Mesodermal cell (in vitro differentiated cells): ENCODE measurements at regions not wholly inside any gene's neighbourhood (a gene's known extent, or its start where the extent isn't known, plus 50 kb on each side); places are given as distances from the start of the nearest gene placed in this dataset.

Experiments used
- H3K27ac ChIP-seq: 2 replicates; pipeline ENCODE4 v1.7.0; 2013; ENCODE audit warnings: mild to moderate bottlenecking, low read depth, low read length, moderate library complexity; ENCODE audit not compliant: severe bottlenecking
- H3K36me3 ChIP-seq: 2 replicates; pipeline ENCODE4 v1.7.1; 2013; ENCODE audit warnings: mild to moderate bottlenecking, low read length, moderate library complexity; ENCODE audit not compliant: control insufficient read depth, insufficient read depth
- H3K4me1 ChIP-seq: one replicate; pipeline ENCODE4 v1.7.1; 2013; ENCODE audit warnings: mild to moderate bottlenecking, low read length; ENCODE audit not compliant: insufficient read depth, control insufficient read depth, poor library complexity, severe bottlenecking
- H3K4me3 ChIP-seq: 2 replicates; pipeline ENCODE4 v1.7.0; 2013; ENCODE audit warnings: low read length, control low read depth, mild to moderate bottlenecking; ENCODE audit not compliant: insufficient read depth, poor library complexity, severe bottlenecking; ENCODE audit errors: extremely low read depth
- H3K9me3 ChIP-seq: 2 replicates; pipeline ENCODE4 v1.7.1; 2013; ENCODE audit warnings: mild to moderate bottlenecking, low read length, moderate library complexity; ENCODE audit not compliant: control insufficient read depth
- WGBS, 2 experiments: methylation state at CpG; one replicate each; pipeline ENCODE4 v1.1.5; 2013; ENCODE audit warnings: missing lambda C conversion rate in 2 of 2; ENCODE audit not compliant: insufficient coverage in 2 of 2; 5-methylcytosine and 5-hydroxymethylcytosine counted together

GRCh38 chr5:106923409-106923808 lies 747.3 kb downstream of the EFNA5 start:
- no peaks in the 10 kb centered on the region for H3K4me1 ChIP-seq
- H3K36me3 ChIP-seq, result no peaks in the 10 kb centered on the region
- no CpG with 5 or more reads among the region's 1 CpG for WGBS, 2 experiments
- H3K27ac ChIP-seq, result no peak overlapping the region
- H3K9me3 ChIP-seq, result no peaks in the 10 kb centered on the region
- H3K4me3 ChIP-seq, result no peak overlapping the region

- no peaks in the 10 kb centered on the region for H3K9me3 ChIP-seq
- WGBS, 2 experiments, result 89 to 91% methylated on average over 4 to 5 of the region's 5 CpGs
Measured at GRCh38 chr5:106921567-106921966, 749.2 kb downstream of the EFNA5 start.

GRCh38 chr5:106910486-106910885 lies 760.3 kb downstream of the EFNA5 start:
- H3K4me1 ChIP-seq, result no peaks in the 10 kb centered on the region
- H3K27ac ChIP-seq, result no peak overlapping the region
- H3K4me3 ChIP-seq, result no peak overlapping the region
- H3K36me3 ChIP-seq, result no peaks in the 10 kb centered on the region
- no peaks in the 10 kb centered on the region for H3K9me3 ChIP-seq
- WGBS, 2 experiments, result 100% methylated on average over 2 of the region's 3 CpGs; no CpG with 5 or more reads in 1 of the 2 experiments

More at GRCh38 chr5:106921567-106921966, 749.2 kb downstream of the EFNA5 start:
- Histone ChIP-seq H3K27ac (no peak overlapping the region), H3K4me3 (no peak overlapping the region), H3K36me3 (no peaks in the 10 kb centered on the region), H3K4me1 (no peaks in the 10 kb centered on the region)

- H3K27ac ChIP-seq, result no peak overlapping the region
- H3K4me1 ChIP-seq, result no peaks in the 10 kb centered on the region
- H3K4me3 ChIP-seq, result no peak overlapping the region
- no peaks in the 10 kb centered on the region for H3K36me3 ChIP-seq
- H3K9me3 ChIP-seq, result no peaks in the 10 kb centered on the region
- WGBS, 2 experiments, result no CpG with 5 or more reads among the region's 1 CpG
Measured at GRCh38 chr5:106909716-106910115, 761.0 kb downstream of the EFNA5 start.

GRCh38 chr5:106907979-106908378 lies 762.8 kb downstream of the EFNA5 start:
- Histone ChIP-seq H3K36me3 (no peaks in the 10 kb centered on the region), H3K9me3 (no peaks in the 10 kb centered on the region), H3K27ac (no peak overlapping the region), H3K4me1 (no peaks in the 10 kb centered on the region), H3K4me3 (no peak overlapping the region)

GRCh38 chr5:106906199-106906598 lies 764.5 kb downstream of the EFNA5 start:
- no peak overlapping the region for H3K27ac ChIP-seq
- H3K4me3 ChIP-seq, result no peak overlapping the region
- 80 to 83% methylated on average over 1 of the region's 2 CpGs for WGBS, 2 experiments
- H3K4me1 ChIP-seq, result no peaks in the 10 kb centered on the region
- H3K9me3 ChIP-seq, result no peaks in the 10 kb centered on the region
- H3K36me3 ChIP-seq, result no peaks in the 10 kb centered on the region

GRCh38 chr5:106894964-106895363 lies 775.8 kb downstream of the EFNA5 start:
- H3K4me3 ChIP-seq, result no peak overlapping the region
- H3K27ac ChIP-seq, result no peak overlapping the region
- no peaks in the 10 kb centered on the region for H3K9me3 ChIP-seq
- no peaks in the 10 kb centered on the region for H3K36me3 ChIP-seq
- H3K4me1 ChIP-seq, result no peaks in the 10 kb centered on the region
- WGBS, 2 experiments, result 46 to 100% methylated on average over 1 to 2 of the region's 2 CpGs

- Histone ChIP-seq H3K4me3 (no peak overlapping the region), H3K27ac (no peak overlapping the region)
Measured at GRCh38 chr5:106882035-106882434, 788.7 kb downstream of the EFNA5 start.

GRCh38 chr5:106880656-106881055 lies 790.1 kb downstream of the EFNA5 start:
- Histone ChIP-seq H3K27ac (no peak overlapping the region), H3K36me3 (no peaks in the 10 kb centered on the region), H3K9me3 (peaks cover 10% of the 10 kb centered on the region), H3K4me3 (no peak overlapping the region), H3K4me1 (no peaks in the 10 kb centered on the region)
- WGBS, 2 experiments, result 70 to 85% methylated on average over 2 of the region's 2 CpGs

More at GRCh38 chr5:106882035-106882434, 788.7 kb downstream of the EFNA5 start:
- Histone ChIP-seq H3K4me1 (no peaks in the 10 kb centered on the region), H3K36me3 (no peaks in the 10 kb centered on the region), H3K9me3 (no peaks in the 10 kb centered on the region)

- Histone ChIP-seq H3K36me3 (no peaks in the 10 kb centered on the region), H3K4me3 (no peak overlapping the region), H3K9me3 (peaks cover 10% of the 10 kb centered on the region), H3K27ac (no peak overlapping the region), H3K4me1 (no peaks in the 10 kb centered on the region)
- WGBS, 2 experiments, result no CpG with 5 or more reads among the region's 3 CpGs
Measured at GRCh38 chr5:106877881-106878280, 792.9 kb downstream of the EFNA5 start.

- Histone ChIP-seq H3K4me1 (no peaks in the 10 kb centered on the region), H3K9me3 (peaks cover 10% of the 10 kb centered on the region), H3K27ac (no peak overlapping the region), H3K36me3 (no peaks in the 10 kb centered on the region), H3K4me3 (no peak overlapping the region)
- 87 to 96% methylated on average over 6 to 7 of the region's 7 CpGs for WGBS, 2 experiments
Measured at GRCh38 chr5:106876665-106877194, 794.0 kb downstream of the EFNA5 start.
